ENCODE measurements at regions not wholly inside any gene's neighbourhood (a gene's known extent, or its start where the extent isn't known, plus 50 kb on each side); places are given as distances from the start of the nearest gene placed in this dataset.

- Histone ChIP-seq H3K9me3 (no peaks in the 10 kb centered on the region), H3K36me3 (no peaks in the 10 kb centered on the region), H3K27me3 (no peaks in the 10 kb centered on the region), H3K27ac (no peak overlapping the region), H3K4me1 (peaks cover 4 to 7% of the 10 kb centered on the region in 2 donors), H3K4me3 (no peak overlapping the region)
- intact Hi-C loops (cut with DNase I), result no loop called here
- no peak for TF ChIP-seq CTCF (IDR thresholded peaks at IDR 0.05)
- no peak for DNase-seq (ENCODE audit: low spot score in 2 of 2)
Observed at GRCh38 chr3:178458313-178459037, 77.8 kb upstream of the KCNMB2 start.

- no peak for TF ChIP-seq CTCF (IDR thresholded peaks at IDR 0.05)
- no peaks in the 10 kb centered on the region for H3K9me3 ChIP-seq
Observed at GRCh38 chr3:178459038-178459410, 77.2 kb upstream of the KCNMB2 start.

GRCh38 chr3:178465260-178466180 is 70.7 kb upstream of the KCNMB2 start:
- H3K27me3 ChIP-seq, result no peaks in the 10 kb centered on the region
- H3K36me3 ChIP-seq, result no peaks in the 10 kb centered on the region
- no peak for DNase-seq (ENCODE audit: low spot score in 2 of 2)
- no peaks in the 10 kb centered on the region for H3K9me3 ChIP-seq
- intact Hi-C loops (cut with DNase I), result no loop called here
- no peaks in the 10 kb centered on the region for H3K4me1 ChIP-seq
- no peak overlapping the region for H3K27ac ChIP-seq
- no peak overlapping the region for H3K4me3 ChIP-seq
- TF ChIP-seq CTCF (IDR thresholded peaks at IDR 0.05), result no peak

More at GRCh38 chr3:178459038-178459410, 77.2 kb upstream of the KCNMB2 start:
- intact Hi-C loops (cut with DNase I), result no loop called here
- H3K27ac ChIP-seq, result no peak overlapping the region
- no peaks in the 10 kb centered on the region for H3K36me3 ChIP-seq
- no peak overlapping the region for H3K4me3 ChIP-seq
- peaks cover 4 to 7% of the 10 kb centered on the region in 2 donors for H3K4me1 ChIP-seq
- no peak for DNase-seq (ENCODE audit: low spot score in 2 of 2)
- H3K27me3 ChIP-seq, result no peaks in the 10 kb centered on the region

- Histone ChIP-seq H3K27me3 (no peaks in the 10 kb centered on the region), H3K9me3 (no peaks in the 10 kb centered on the region), H3K4me1 (no peaks in the 10 kb centered on the region), H3K36me3 (no peaks in the 10 kb centered on the region), H3K4me3 (no peak overlapping the region), H3K27ac (no peak overlapping the region)
- no peak for DNase-seq (ENCODE audit: low spot score in 2 of 2)
- no peak for TF ChIP-seq CTCF (IDR thresholded peaks at IDR 0.05)
- intact Hi-C loops (cut with DNase I), result no loop called here
Observed at GRCh38 chr3:178472941-178473340, 63.3 kb upstream of the KCNMB2 start.

GRCh38 chr3:178474526-178474925 is 61.7 kb upstream of the KCNMB2 start:
- H3K9me3 ChIP-seq, result no peaks in the 10 kb centered on the region
- no peaks in the 10 kb centered on the region for H3K27me3 ChIP-seq
- no peak overlapping the region for H3K4me3 ChIP-seq
- no peak overlapping the region for H3K27ac ChIP-seq
- no peaks in the 10 kb centered on the region for H3K36me3 ChIP-seq
- no peaks in the 10 kb centered on the region for H3K4me1 ChIP-seq
- no peak for DNase-seq (ENCODE audit: low spot score in 2 of 2)
- intact Hi-C loops (cut with DNase I), result no loop called here
- TF ChIP-seq CTCF (IDR thresholded peaks at IDR 0.05), result no peak

All from ascending aorta (tissue), 2 donors.